ENCODE measurements at regions not wholly inside any gene's neighbourhood (a gene's known extent, or its start where the extent isn't known, plus 50 kb on each side); places are given as distances from the start of the nearest gene placed in this dataset.

- H3K27me3 ChIP-seq, result no peaks in the 10 kb centered on the region
- H3K27ac ChIP-seq, result no peak overlapping the region
- 29 to 50% methylated on average over 1 of the region's 1 CpG for WGBS, 2 donors
- DNase-seq, result no peak
- H3K36me3 ChIP-seq (replicated peaks in 1 of 2; ENCODE audit: insufficient read depth in 1 of 2, low read depth in 2 of 2), result no peaks in the 10 kb centered on the region
- H3K4me3 ChIP-seq, result no peak overlapping the region
- TF ChIP-seq, protein P1, sequence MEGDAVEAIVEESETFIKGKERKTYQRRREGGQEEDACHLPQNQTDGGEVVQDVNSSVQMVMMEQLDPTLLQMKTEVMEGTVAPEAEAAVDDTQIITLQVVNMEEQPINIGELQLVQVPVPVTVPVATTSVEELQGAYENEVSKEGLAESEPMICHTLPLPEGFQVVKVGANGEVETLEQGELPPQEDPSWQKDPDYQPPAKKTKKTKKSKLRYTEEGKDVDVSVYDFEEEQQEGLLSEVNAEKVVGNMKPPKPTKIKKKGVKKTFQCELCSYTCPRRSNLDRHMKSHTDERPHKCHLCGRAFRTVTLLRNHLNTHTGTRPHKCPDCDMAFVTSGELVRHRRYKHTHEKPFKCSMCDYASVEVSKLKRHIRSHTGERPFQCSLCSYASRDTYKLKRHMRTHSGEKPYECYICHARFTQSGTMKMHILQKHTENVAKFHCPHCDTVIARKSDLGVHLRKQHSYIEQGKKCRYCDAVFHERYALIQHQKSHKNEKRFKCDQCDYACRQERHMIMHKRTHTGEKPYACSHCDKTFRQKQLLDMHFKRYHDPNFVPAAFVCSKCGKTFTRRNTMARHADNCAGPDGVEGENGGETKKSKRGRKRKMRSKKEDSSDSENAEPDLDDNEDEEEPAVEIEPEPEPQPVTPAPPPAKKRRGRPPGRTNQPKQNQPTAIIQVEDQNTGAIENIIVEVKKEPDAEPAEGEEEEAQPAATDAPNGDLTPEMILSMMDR (IDR thresholded peaks at IDR 0.05), result no peak
- TF ChIP-seq POLR2A (IDR thresholded peaks at IDR 0.05), result no peak
- no peak for ATAC-seq
- no peaks in the 10 kb centered on the region for H3K9me3 ChIP-seq
- intact Hi-C loops (cut with DNase I), result no loop called here
- no peaks in the 10 kb centered on the region for H3K4me1 ChIP-seq
These were observed 569.8 kb upstream of the MEX3C start for GRCh38 chr18:51767293-51767692.

- DNase-seq, result no peak
- no peaks in the 10 kb centered on the region for H3K27me3 ChIP-seq
- no peaks in the 10 kb centered on the region for H3K4me1 ChIP-seq
- H3K36me3 ChIP-seq (replicated peaks in 1 of 2; ENCODE audit: insufficient read depth in 1 of 2, low read depth in 2 of 2), result no peaks in the 10 kb centered on the region
- no peaks in the 10 kb centered on the region for H3K9me3 ChIP-seq
- TF ChIP-seq, protein P1 (IDR thresholded peaks at IDR 0.05), result no peak
- TF ChIP-seq POLR2A (IDR thresholded peaks at IDR 0.05), result no peak
- intact Hi-C loops (cut with DNase I), result no loop called here
- no peak overlapping the region for H3K4me3 ChIP-seq
- WGBS, 2 donors, result 50 to 51% methylated on average over 4 of the region's 4 CpGs
- no peak overlapping the region for H3K27ac ChIP-seq
- ATAC-seq, result no peak
These were observed 561.9 kb upstream of the DCC start for GRCh38 chr18:51778115-51778514.

GRCh38 chr18:51789871-51790270, 550.1 kb upstream of the DCC start:
- TF ChIP-seq POLR2A (IDR thresholded peaks at IDR 0.05), result no peak
- TF ChIP-seq, protein P1 (IDR thresholded peaks at IDR 0.05), result no peak
- DNase-seq, result no peak
- 78 to 81% methylated on average over 1 of the region's 1 CpG for WGBS, 2 donors

DNA sequence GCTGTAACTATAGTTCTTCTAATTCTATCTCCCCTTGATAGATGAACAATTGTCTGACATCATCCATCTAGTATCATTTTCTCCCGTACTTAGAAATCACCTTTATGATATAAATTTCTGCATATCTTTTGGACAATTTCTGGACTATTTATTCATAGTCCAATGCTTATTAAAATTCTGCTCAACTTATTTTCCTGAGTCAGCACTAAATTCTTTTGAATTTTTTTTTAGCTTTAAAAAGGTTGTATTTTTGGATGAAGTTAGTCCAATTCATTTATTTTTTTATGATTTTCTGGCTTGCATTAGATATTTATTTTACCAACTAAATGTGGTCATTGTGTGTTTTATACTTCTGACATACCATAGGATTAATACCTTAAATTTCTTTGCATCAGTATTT, 538.5 kb upstream of the DCC start:
- intact Hi-C loops (cut with DNase I), result no loop called here
- DNase-seq (no peak), ATAC-seq (no peak)
- no peak for TF ChIP-seq POLR2A (IDR thresholded peaks at IDR 0.05)
- TF ChIP-seq, protein P1 (IDR thresholded peaks at IDR 0.05), result no peak
- WGBS, 2 donors, result 65 to 82% methylated on average over 1 of the region's 1 CpG
- no peak overlapping the region for H3K27ac ChIP-seq
- H3K4me3 ChIP-seq, result no peak overlapping the region
- H3K27me3 ChIP-seq, result no peaks in the 10 kb centered on the region
- H3K4me1 ChIP-seq, result no peaks in the 10 kb centered on the region
- H3K9me3 ChIP-seq, result no peaks in the 10 kb centered on the region
- H3K36me3 ChIP-seq (replicated peaks in 1 of 2; ENCODE audit: insufficient read depth in 1 of 2, low read depth in 2 of 2), result no peaks in the 10 kb centered on the region

More at GRCh38 chr18:51789871-51790270, 550.1 kb upstream of the DCC start:
- Histone ChIP-seq H3K4me1 (no peaks in the 10 kb centered on the region), H3K9me3 (no peaks in the 10 kb centered on the region), H3K36me3 (replicated peaks in 1 of 2; ENCODE audit: insufficient read depth in 1 of 2, low read depth in 2 of 2) (no peaks in the 10 kb centered on the region), H3K27me3 (no peaks in the 10 kb centered on the region), H3K27ac (no peak overlapping the region), H3K4me3 (no peak overlapping the region)
- intact Hi-C loops (cut with DNase I), result no loop called here
- no peak for ATAC-seq

DNA sequence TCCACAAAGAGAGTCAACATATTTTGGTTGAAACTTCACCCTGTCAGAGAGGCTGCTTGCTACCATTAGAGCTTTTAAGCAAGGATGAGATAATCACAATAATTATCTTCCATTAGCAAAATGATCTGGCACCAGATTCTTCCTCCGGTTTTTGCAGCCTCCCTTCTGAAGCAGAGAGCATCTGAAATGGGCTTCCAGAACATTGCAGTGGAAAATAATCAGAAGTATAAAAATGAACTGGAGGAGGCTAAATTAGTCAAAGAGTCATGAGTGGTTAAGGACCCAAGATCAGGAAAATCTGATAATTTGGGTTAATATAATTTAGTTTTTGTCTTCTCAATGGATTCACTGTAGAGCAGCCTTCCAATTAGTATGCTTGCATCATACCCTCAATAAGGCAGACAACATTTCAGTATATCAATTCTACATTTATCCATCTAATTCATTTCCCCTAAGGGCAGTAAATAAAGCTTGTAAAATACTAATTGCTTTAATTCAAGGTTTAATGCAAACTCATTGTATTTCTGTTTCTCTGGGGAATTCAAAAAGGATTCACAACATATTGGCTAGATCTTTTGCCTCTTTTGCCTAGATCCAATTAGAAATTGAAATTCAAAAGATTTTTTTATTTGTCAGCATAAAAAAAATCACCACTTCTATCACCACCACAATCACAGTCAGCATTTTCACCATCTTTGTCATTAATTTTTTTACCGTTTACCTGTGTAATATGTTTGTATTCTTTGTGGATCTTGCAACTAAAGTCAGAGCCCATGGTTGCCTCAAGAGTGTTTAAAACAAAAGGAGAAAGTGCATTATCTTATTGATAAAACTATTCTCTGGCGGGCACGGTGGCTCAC, 537.2 kb upstream of the DCC start:
- H3K4me1 ChIP-seq, result no peaks in the 10 kb centered on the region
- H3K27ac ChIP-seq, result no peak overlapping the region
- ATAC-seq, result no peak
- H3K9me3 ChIP-seq, result no peaks in the 10 kb centered on the region
- DNase-seq, result no peak
- no peak overlapping the region for H3K4me3 ChIP-seq
- no peaks in the 10 kb centered on the region for H3K36me3 ChIP-seq (replicated peaks in 1 of 2; ENCODE audit: insufficient read depth in 1 of 2, low read depth in 2 of 2)
- intact Hi-C loops (cut with DNase I), result no loop called here
- 75 to 76% methylated on average over 4 of the region's 4 CpGs for WGBS, 2 donors
- no peak for TF ChIP-seq POLR2A (IDR thresholded peaks at IDR 0.05)
- TF ChIP-seq, protein P1 (IDR thresholded peaks at IDR 0.05), result no peak
- no peaks in the 10 kb centered on the region for H3K27me3 ChIP-seq

Measured in body of pancreas (tissue), 4 donors.